HPDE6-E6E7 (cell line): ENCODE measurements at regions not wholly inside any gene's neighbourhood (a gene's known extent, or its start where the extent isn't known, plus 50 kb on each side); places are given as distances from the start of the nearest gene placed in this dataset.
"Not testable (repeated sequence)": the region's sequence is repeated elsewhere in the genome, so short reads cannot be mapped to it uniquely, and the experiment has no call there.

Experiments
- DNase-seq: peaks from one replicate; pipeline ENCODE4 v3.0.0; 2011; ENCODE audit warnings: missing footprints; ENCODE audit errors: extremely low spot score

- DNase-seq, result no peak
Measured at GRCh38 chr4:62543002-62543401, 1342.9 kb downstream of the ADGRL3 start.

- no peak for DNase-seq
Measured at GRCh38 chr4:62533573-62533972, 1333.4 kb downstream of the ADGRL3 start.

GRCh38 chr4:62531731-62532130, 1331.6 kb downstream of the ADGRL3 start:
- no peak for DNase-seq

GRCh38 chr4:62531264-62531663, 1331.1 kb downstream of the ADGRL3 start:
- no peak for DNase-seq

GRCh38 chr4:62528874-62529273, 1328.7 kb downstream of the ADGRL3 start:
- peak; percentile 7 for DNase-seq

- DNase-seq, result no peak
Measured at GRCh38 chr4:62526671-62527070, 1326.5 kb downstream of the ADGRL3 start.

- DNase-seq, result no peak
Measured at GRCh38 chr4:62523256-62523655, 1323.1 kb downstream of the ADGRL3 start.

GRCh38 chr4:62522273-62522672, 1322.1 kb downstream of the ADGRL3 start:
- no peak for DNase-seq

- no peak for DNase-seq
Measured at GRCh38 chr4:62517716-62518115, 1317.6 kb downstream of the ADGRL3 start.

- DNase-seq, result no peak
Measured at GRCh38 chr4:62513306-62513705, 1313.2 kb downstream of the ADGRL3 start.

- DNase-seq, result no peak
Measured at GRCh38 chr4:62512271-62512670, 1312.1 kb downstream of the ADGRL3 start.

GRCh38 chr4:62510228-62510627, 1310.1 kb downstream of the ADGRL3 start:
- DNase-seq, result no peak

- no peak for DNase-seq
Measured at GRCh38 chr4:62500296-62500695, 1300.2 kb downstream of the ADGRL3 start.

GRCh38 chr4:62495032-62495431, 1294.9 kb downstream of the ADGRL3 start:
- no peak for DNase-seq

GRCh38 chr4:62491756-62492155, 1291.6 kb downstream of the ADGRL3 start:
- not testable (repeated sequence) for DNase-seq

GRCh38 chr4:62490635-62491034, 1290.5 kb downstream of the ADGRL3 start:
- no peak for DNase-seq

- peak; percentile 17 for DNase-seq
Measured at GRCh38 chr4:62487016-62487415, 1286.9 kb downstream of the ADGRL3 start.

GRCh38 chr4:62484357-62484756, 1284.2 kb downstream of the ADGRL3 start:
- no peak for DNase-seq

GRCh38 chr4:62482355-62482754, 1282.2 kb downstream of the ADGRL3 start:
- peak; percentile 3 for DNase-seq

- no peak for DNase-seq
Measured at GRCh38 chr4:62475596-62475995, 1275.5 kb downstream of the ADGRL3 start.

GRCh38 chr4:62474802-62475201, 1274.7 kb downstream of the ADGRL3 start:
- DNase-seq, result no peak

GRCh38 chr4:62471021-62471420, 1270.9 kb downstream of the ADGRL3 start:
- DNase-seq, result no peak

GRCh38 chr4:62470421-62470983, 1270.4 kb downstream of the ADGRL3 start:
- DNase-seq, result no peak

GRCh38 chr4:62470020-62470419, 1269.9 kb downstream of the ADGRL3 start:
- no peak for DNase-seq
